HepG2 (cell line): ENCODE measurements at regions not wholly inside any gene's neighbourhood (a gene's known extent, or its start where the extent isn't known, plus 50 kb on each side); places are given as distances from the start of the nearest gene placed in this dataset.

ENCODE experiments used
- AKAP8 ChIP-seq: sonication (generic); formaldehyde crosslinking; IDR thresholded peaks from 2 replicates; pipeline ENCODE4 v1.5.1; 2020; ENCODE audit warnings: mild to moderate bottlenecking, missing genetic modification reagents
- ARNT ChIP-seq: fragments of 450-650 bp; IDR thresholded peaks from 2 replicates; pipeline ENCODE4 v1.6.1; 2017
- ATAD3A ChIP-seq: sonication (generic); formaldehyde crosslinking; IDR thresholded peaks from 2 replicates; pipeline ENCODE4 v1.4.0; 2020; ENCODE audit warnings: missing genetic modification reagents
- ELF1 ChIP-seq: sonication (generic); formaldehyde crosslinking; IDR thresholded peaks from 2 replicates; pipeline ENCODE4 v1.4.0; 2020; ENCODE audit warnings: missing genetic modification reagents
- HNRNPLL ChIP-seq: fragments of 200-400 bp; formaldehyde crosslinking; IDR thresholded peaks from 2 replicates; pipeline ENCODE4 v1.6.1; 2017; ENCODE audit warnings: mild to moderate bottlenecking, low read depth, low read length; ENCODE audit not compliant: poor library complexity, severe bottlenecking
- KDM3A ChIP-seq: IDR thresholded peaks from 2 replicates; pipeline ENCODE4 v1.6.1; 2018; ENCODE audit warnings: low read depth, missing compliant biosample characterization
- MED1 ChIP-seq: sonication (generic); formaldehyde crosslinking; IDR thresholded peaks from 2 replicates; pipeline ENCODE4 v1.4.0; 2020; ENCODE audit warnings: missing genetic modification reagents
- SIX4 ChIP-seq: sonication (generic); formaldehyde crosslinking; IDR thresholded peaks from 2 replicates; pipeline ENCODE4 v1.4.0; 2020; ENCODE audit warnings: missing genetic modification reagents
- SOX13 ChIP-seq, 3 experiments: fragments of 450-650 bp in 1 of 3; sonication (generic) in 1 of 3; formaldehyde crosslinking in 1 of 3; IDR thresholded peaks in 2 of 3; conservative IDR thresholded peaks in 1 of 3; 2 replicates each; pipeline versions ENCODE4 v1.5.0 to v1.6.1; 2016 to 2020; ENCODE audit warnings: antibody characterized with exemption in 1 of 3, mild to moderate bottlenecking in 1 of 3, missing compliant biosample characterization in 1 of 3, missing genetic modification reagents in 1 of 3, moderate library complexity in 1 of 3
- TEAD3 ChIP-seq: optimal IDR thresholded peaks from 2 replicates; pipeline ENCODE3; 2016; ENCODE audit warnings: borderline replicate concordance
- WIZ ChIP-seq: sonication (generic); formaldehyde crosslinking; IDR thresholded peaks from 2 replicates; pipeline ENCODE4 v1.5.1; 2020; ENCODE audit warnings: mild to moderate bottlenecking, missing genetic modification reagents
- XRCC5 ChIP-seq: fragments of 200-400 bp; formaldehyde crosslinking; optimal IDR thresholded peaks from 2 replicates; pipeline ENCODE3; 2017; ENCODE audit warnings: mild to moderate bottlenecking, low read length
- ZNF143 ChIP-seq: sonication (generic); formaldehyde crosslinking; IDR thresholded peaks from 2 replicates; pipeline ENCODE4 v1.4.0; 2020; ENCODE audit warnings: missing genetic modification reagents
- ZNF224 ChIP-seq: sonication (generic); formaldehyde crosslinking; IDR thresholded peaks from 2 replicates; pipeline ENCODE4 v1.5.0; 2020; ENCODE audit warnings: mild to moderate bottlenecking, missing genetic modification reagents
- ZNF260 ChIP-seq: sonication (generic); formaldehyde crosslinking; IDR thresholded peaks from 2 replicates; pipeline ENCODE4 v1.4.0; 2020; ENCODE audit warnings: missing genetic modification reagents, low read depth, mild to moderate bottlenecking, borderline replicate concordance
- ZNF343 ChIP-seq: sonication (generic); formaldehyde crosslinking; IDR thresholded peaks from 2 replicates; pipeline ENCODE4 v1.4.0; 2020; ENCODE audit warnings: mild to moderate bottlenecking, missing genetic modification reagents
- ZNF354B ChIP-seq: sonication (generic); formaldehyde crosslinking; IDR thresholded peaks from 2 replicates; pipeline ENCODE4 v1.8.0; 2022; ENCODE audit warnings: mild to moderate bottlenecking, missing genetic modification reagents
- ZNF547 ChIP-seq: sonication (generic); formaldehyde crosslinking; IDR thresholded peaks from 2 replicates; pipeline ENCODE4 v1.5.1; 2020; ENCODE audit warnings: mild to moderate bottlenecking, missing genetic modification reagents
- ZZZ3 ChIP-seq: sonication (generic); formaldehyde crosslinking; IDR thresholded peaks from 2 replicates; pipeline ENCODE4 v1.4.0; 2020; ENCODE audit warnings: missing genetic modification reagents, mild to moderate bottlenecking, borderline replicate concordance
- TF ChIP-seq, protein P1 (sequence below): sonication (generic); formaldehyde crosslinking; IDR thresholded peaks from 2 replicates; pipeline ENCODE4 v1.4.0; 2020; ENCODE audit warnings: mild to moderate bottlenecking, missing genetic modification reagents, borderline replicate concordance
- TF ChIP-seq, protein P2 (sequence below): sonication (generic); formaldehyde crosslinking; IDR thresholded peaks from 2 replicates; pipeline ENCODE4 v1.8.1; 2023; ENCODE audit warnings: missing genetic modification reagents, mild to moderate bottlenecking, borderline replicate concordance
- TF ChIP-seq, protein P3 (sequence below): sonication (generic); formaldehyde crosslinking; IDR thresholded peaks from 2 replicates; pipeline ENCODE4 v1.4.0; 2020; ENCODE audit warnings: missing genetic modification reagents, low read depth, mild to moderate bottlenecking, borderline replicate concordance
- TF ChIP-seq, protein P4 (sequence below): sonication (generic); formaldehyde crosslinking; IDR thresholded peaks from 2 replicates; pipeline ENCODE4 v1.4.0; 2020; ENCODE audit warnings: mild to moderate bottlenecking, missing genetic modification reagents

DNA sequence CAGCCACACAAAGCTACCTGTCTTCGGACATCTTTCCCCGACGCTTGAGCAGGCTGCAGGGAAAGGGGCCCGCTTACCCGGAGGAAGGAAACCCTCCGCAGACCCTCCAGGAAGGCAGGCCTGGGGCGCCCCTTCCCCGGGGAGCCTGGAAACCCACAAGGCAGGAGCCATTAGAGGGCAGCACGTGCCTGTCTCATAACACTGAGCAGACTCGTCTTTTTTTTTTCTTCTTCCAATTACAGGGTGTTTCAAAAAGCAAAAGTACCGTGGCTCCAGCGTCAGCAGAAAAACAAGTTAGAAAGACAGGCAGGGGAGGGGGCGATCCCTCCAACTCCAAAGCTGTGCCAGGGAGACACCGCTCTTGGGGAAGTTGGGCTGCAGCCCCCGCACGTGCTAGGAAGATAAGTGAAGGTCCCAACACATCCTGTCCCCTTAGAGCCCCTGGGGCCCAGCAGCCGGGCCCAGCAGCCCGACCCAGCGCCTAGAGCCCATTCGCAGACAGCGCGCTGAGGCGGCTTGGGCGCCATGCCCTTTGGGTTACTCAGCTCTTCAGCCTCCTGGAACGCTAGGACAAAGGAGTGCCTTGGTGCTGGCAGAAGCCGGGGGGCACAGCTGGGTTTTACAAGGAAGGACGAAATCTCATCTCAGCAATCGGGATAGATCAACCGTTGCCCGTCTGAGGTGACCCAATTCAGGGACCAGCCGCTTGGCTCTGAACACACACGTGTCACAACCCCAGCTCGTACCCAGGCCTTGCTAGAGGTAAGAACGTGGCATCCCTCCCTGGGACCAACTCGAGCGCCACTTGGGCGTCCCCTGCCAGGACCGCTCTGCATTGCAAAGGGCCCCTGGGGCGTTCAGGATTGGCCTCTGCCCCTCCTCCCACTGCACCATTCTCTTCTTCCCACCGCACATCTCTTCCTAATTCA is 136.3 kb downstream of the LY86 start (continued):
- TF ChIP-seq, protein P1, sequence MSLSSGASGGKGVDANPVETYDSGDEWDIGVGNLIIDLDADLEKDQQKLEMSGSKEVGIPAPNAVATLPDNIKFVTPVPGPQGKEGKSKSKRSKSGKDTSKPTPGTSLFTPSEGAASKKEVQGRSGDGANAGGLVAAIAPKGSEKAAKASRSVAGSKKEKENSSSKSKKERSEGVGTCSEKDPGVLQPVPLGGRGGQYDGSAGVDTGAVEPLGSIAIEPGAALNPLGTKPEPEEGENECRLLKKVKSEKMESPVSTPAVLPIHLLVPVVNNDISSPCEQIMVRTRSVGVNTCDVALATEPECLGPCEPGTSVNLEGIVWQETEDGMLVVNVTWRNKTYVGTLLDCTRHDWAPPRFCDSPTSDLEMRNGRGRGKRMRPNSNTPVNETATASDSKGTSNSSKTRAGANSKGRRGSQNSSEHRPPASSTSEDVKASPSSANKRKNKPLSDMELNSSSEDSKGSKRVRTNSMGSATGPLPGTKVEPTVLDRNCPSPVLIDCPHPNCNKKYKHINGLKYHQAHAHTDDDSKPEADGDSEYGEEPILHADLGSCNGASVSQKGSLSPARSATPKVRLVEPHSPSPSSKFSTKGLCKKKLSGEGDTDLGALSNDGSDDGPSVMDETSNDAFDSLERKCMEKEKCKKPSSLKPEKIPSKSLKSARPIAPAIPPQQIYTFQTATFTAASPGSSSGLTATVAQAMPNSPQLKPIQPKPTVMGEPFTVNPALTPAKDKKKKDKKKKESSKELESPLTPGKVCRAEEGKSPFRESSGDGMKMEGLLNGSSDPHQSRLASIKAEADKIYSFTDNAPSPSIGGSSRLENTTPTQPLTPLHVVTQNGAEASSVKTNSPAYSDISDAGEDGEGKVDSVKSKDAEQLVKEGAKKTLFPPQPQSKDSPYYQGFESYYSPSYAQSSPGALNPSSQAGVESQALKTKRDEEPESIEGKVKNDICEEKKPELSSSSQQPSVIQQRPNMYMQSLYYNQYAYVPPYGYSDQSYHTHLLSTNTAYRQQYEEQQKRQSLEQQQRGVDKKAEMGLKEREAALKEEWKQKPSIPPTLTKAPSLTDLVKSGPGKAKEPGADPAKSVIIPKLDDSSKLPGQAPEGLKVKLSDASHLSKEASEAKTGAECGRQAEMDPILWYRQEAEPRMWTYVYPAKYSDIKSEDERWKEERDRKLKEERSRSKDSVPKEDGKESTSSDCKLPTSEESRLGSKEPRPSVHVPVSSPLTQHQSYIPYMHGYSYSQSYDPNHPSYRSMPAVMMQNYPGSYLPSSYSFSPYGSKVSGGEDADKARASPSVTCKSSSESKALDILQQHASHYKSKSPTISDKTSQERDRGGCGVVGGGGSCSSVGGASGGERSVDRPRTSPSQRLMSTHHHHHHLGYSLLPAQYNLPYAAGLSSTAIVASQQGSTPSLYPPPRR (CRISPR knock-in tag) = no peak
- TF ChIP-seq ZZZ3 (CRISPR knock-in tag) (no peak), SOX13 (IDR thresholded peaks at IDR 0.05) (no peak), SOX13 (CRISPR knock-in tag; conservative IDR thresholded peaks at IDR 0.05 in 1 of 2, IDR thresholded peaks at IDR 0.05 in 1 of 2) (no peak), XRCC5 (peak; percentile 49), ZNF260 (no peak), SIX4 (CRISPR knock-in tag) (no peak), AKAP8 (CRISPR knock-in tag) (no peak), MED1 (CRISPR knock-in tag) (no peak), KDM3A (CRISPR knock-in tag) (0 out of 2 replicates have a peak, but pooled peaks have one; percentile 72), ZNF343 (CRISPR knock-in tag) (0 out of 2 replicates have a peak, but pooled peaks have one; percentile 53), ATAD3A (CRISPR knock-in tag) (no peak), WIZ (no peak; the same call in 1 of the 2 replicates), ELF1 (CRISPR knock-in tag) (no peak), TEAD3 (peak; percentile 4), ZNF143 (CRISPR knock-in tag) (no peak), ARNT (no peak), ZNF354B (CRISPR knock-in tag) (0 out of 2 replicates have a peak, but pooled peaks have one; percentile 21), ZNF224 (CRISPR knock-in tag) (no peak), ZNF547 (peak; percentile 37; the same call in 1 of the 2 replicates), HNRNPLL (no peak)
- TF ChIP-seq, protein P2, sequence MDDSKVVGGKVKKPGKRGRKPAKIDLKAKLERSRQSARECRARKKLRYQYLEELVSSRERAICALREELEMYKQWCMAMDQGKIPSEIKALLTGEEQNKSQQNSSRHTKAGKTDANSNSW (CRISPR knock-in tag) = no peak
- TF ChIP-seq, protein P3, sequence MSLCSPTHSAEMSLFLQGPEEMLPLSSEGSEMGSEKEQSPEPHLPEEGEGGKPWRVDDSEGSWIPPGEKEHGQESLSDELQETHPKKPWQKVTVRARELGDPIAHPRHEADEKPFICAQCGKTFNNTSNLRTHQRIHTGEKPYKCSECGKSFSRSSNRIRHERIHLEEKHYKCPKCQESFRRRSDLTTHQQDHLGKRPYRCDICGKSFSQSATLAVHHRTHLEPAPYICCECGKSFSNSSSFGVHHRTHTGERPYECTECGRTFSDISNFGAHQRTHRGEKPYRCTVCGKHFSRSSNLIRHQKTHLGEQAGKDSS (CRISPR knock-in tag) = no peak
- TF ChIP-seq, protein P4, sequence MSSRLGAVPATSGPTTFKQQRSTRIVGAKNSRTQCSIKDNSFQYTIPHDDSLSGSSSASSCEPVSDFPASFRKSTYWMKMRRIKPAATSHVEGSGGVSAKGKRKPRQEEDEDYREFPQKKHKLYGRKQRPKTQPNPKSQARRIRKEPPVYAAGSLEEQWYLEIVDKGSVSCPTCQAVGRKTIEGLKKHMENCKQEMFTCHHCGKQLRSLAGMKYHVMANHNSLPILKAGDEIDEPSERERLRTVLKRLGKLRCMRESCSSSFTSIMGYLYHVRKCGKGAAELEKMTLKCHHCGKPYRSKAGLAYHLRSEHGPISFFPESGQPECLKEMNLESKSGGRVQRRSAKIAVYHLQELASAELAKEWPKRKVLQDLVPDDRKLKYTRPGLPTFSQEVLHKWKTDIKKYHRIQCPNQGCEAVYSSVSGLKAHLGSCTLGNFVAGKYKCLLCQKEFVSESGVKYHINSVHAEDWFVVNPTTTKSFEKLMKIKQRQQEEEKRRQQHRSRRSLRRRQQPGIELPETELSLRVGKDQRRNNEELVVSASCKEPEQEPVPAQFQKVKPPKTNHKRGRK (CRISPR knock-in tag) = no peak
